ENCODE measurements at regions not wholly inside any gene's neighbourhood (a gene's known extent, or its start where the extent isn't known, plus 50 kb on each side); places are given as distances from the start of the nearest gene placed in this dataset.

DNA sequence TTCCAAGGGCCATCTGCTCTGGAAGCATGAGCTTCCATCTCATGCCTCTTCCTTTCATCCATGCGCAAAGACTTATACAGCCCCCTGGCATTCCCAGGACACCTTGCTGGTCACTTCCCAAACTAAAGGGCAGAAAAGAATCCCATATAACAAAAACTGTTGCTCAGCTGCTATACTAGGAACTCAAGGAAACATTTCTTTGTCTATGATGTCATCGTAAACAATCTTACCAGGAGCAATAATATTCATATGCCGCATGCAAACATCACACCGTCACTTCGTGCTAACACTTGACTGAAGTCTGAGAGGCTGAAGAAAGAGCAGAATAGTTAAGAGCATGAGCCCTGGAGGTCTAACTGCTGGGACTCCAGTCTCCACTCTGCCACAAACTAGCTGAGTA lies 50.5 kb upstream of the CDKN3 start:
- intact Hi-C loops (cut with micrococcal nuclease; ENCODE audit: unreplicated experiment): loop anchor here (5.0 kb wide), 1 partner anchor 914 kb away; no protein-coding TSS in a partner anchor
- POLR2A ChIA-PET: no interaction called here
- Histone ChIP-seq H3K27me3 (replicated peaks; ENCODE audit: control insufficient read depth, insufficient read depth, low read length) (no peaks in the 10 kb centered on the region), H3K9me3 (no peaks in the 10 kb centered on the region), H3K4me3 (ENCODE audit: low read depth, low read length) (no peak overlapping the region), H3K4me1 (no peaks in the 10 kb centered on the region), H3K36me3 (ENCODE audit: control insufficient read depth, insufficient read depth, low read length) (no peaks in the 10 kb centered on the region)
- DNase-seq: no peak
- TF ChIP-seq, protein P1, sequence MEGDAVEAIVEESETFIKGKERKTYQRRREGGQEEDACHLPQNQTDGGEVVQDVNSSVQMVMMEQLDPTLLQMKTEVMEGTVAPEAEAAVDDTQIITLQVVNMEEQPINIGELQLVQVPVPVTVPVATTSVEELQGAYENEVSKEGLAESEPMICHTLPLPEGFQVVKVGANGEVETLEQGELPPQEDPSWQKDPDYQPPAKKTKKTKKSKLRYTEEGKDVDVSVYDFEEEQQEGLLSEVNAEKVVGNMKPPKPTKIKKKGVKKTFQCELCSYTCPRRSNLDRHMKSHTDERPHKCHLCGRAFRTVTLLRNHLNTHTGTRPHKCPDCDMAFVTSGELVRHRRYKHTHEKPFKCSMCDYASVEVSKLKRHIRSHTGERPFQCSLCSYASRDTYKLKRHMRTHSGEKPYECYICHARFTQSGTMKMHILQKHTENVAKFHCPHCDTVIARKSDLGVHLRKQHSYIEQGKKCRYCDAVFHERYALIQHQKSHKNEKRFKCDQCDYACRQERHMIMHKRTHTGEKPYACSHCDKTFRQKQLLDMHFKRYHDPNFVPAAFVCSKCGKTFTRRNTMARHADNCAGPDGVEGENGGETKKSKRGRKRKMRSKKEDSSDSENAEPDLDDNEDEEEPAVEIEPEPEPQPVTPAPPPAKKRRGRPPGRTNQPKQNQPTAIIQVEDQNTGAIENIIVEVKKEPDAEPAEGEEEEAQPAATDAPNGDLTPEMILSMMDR (IDR thresholded peaks at IDR 0.05; ENCODE audit: insufficient read depth in 1 of 2, low read depth in 1 of 2, low read length in 1 of 2, severe bottlenecking in 1 of 2, unreplicated experiment in 1 of 2): no peak
- H3K4me3 Mint-ChIP-seq (ENCODE audit: unreplicated experiment): no peak overlapping the region
- H3K4me1 Mint-ChIP-seq (ENCODE audit: low read depth, unreplicated experiment): peaks cover 14% of the 10 kb centered on the region
- no peaks in the 10 kb centered on the region for H3K36me3 Mint-ChIP-seq (ENCODE audit: insufficient read depth, unreplicated experiment)
- no peaks in the 10 kb centered on the region for H3K9me3 Mint-ChIP-seq (ENCODE audit: unreplicated experiment)
- H3K27me3 Mint-ChIP-seq (ENCODE audit: insufficient read depth, unreplicated experiment): no peaks in the 10 kb centered on the region
- CTCF ChIA-PET: interaction anchor here (0.5 kb wide), 1 partner anchor 976 kb away, joined by 3 read pairs; no protein-coding TSS in a partner anchor
- H3K27ac Mint-ChIP-seq (ENCODE audit: unreplicated experiment): no peak overlapping the region
- BruUV-seq (replicated peaks): no TSS peak

Measured in Caco-2 (cell line).